H1 (cell line): ENCODE measurements at regions not wholly inside any gene's neighbourhood (a gene's known extent, or its start where the extent isn't known, plus 50 kb on each side); places are given as distances from the start of the nearest gene placed in this dataset.

Experiments used
- ATF2 ChIP-seq: IDR thresholded peaks from 2 replicates; pipeline ENCODE4 v1.6.1; 2012; ENCODE audit warnings: low read length, inconsistent platforms
- BACH1 ChIP-seq: IDR thresholded peaks from 2 replicates; pipeline ENCODE4 v1.6.1; 2012; ENCODE audit warnings: low read length, improper control_type of control experiment
- CEBPB ChIP-seq: IDR thresholded peaks from 2 replicates; pipeline ENCODE4 v1.6.1; 2012; ENCODE audit warnings: low read depth, low read length
- CHD1 ChIP-seq: IDR thresholded peaks from 2 replicates; pipeline ENCODE4 v1.6.1; 2012; ENCODE audit warnings: low read depth, low read length, improper control_type of control experiment
- CHD2 ChIP-seq: IDR thresholded peaks from 2 replicates; pipeline ENCODE4 v1.6.1; 2012; ENCODE audit warnings: low read length, improper control_type of control experiment
- E2F6 ChIP-seq: IDR thresholded peaks from 2 replicates; pipeline ENCODE4 v1.6.1; 2012; ENCODE audit warnings: inconsistent platforms
- KDM1A ChIP-seq: fragments of 200-600, 300-600 bp; sonication (generic); IDR thresholded peaks from 2 replicates; pipeline ENCODE4 v1.7.1; 2016; ENCODE audit warnings: mild to moderate bottlenecking, low read length, borderline replicate concordance
- NRF1 ChIP-seq: IDR thresholded peaks from 2 replicates; pipeline ENCODE4 v1.6.1; 2011; ENCODE audit warnings: mild to moderate bottlenecking, low read depth, low read length, improper control_type of control experiment
- PHF8 ChIP-seq: fragments of 200-600 bp; sonication (generic); conservative IDR thresholded peaks from 2 replicates; pipeline ENCODE4 v1.7.1; 2012; ENCODE audit warnings: low read depth, mild to moderate bottlenecking, inconsistent platforms, low read length, moderate library complexity
- POU5F1 ChIP-seq: IDR thresholded peaks from 2 replicates; pipeline ENCODE4 v1.6.1; 2011; ENCODE audit warnings: low read depth, mild to moderate bottlenecking, low read length, moderate library complexity
- SIN3A ChIP-seq, 2 experiments: IDR thresholded peaks in 1 of 2; conservative IDR thresholded peaks in 1 of 2; 2 replicates each; pipeline ENCODE4 v1.6.1; 2011 to 2012; ENCODE audit warnings: low read length in 2 of 2, improper control_type of control experiment in 1 of 2, low read depth in 1 of 2, mild to moderate bottlenecking in 1 of 2
- SIRT6 ChIP-seq: IDR thresholded peaks from one replicate; pipeline ENCODE4 v1.7.1; 2012; ENCODE audit warnings: low read length, inconsistent platforms
- SP1 ChIP-seq: IDR thresholded peaks from 2 replicates; pipeline ENCODE4 v1.6.1; 2011; ENCODE audit warnings: low read depth, low read length
- SP2 ChIP-seq: IDR thresholded peaks from 2 replicates; pipeline ENCODE4 v1.6.1; 2012; ENCODE audit warnings: mild to moderate bottlenecking, low read length, inconsistent platforms
- TCF12 ChIP-seq: IDR thresholded peaks from 2 replicates; pipeline ENCODE4 v1.6.1; 2011; ENCODE audit warnings: low read depth, mild to moderate bottlenecking, low read length
- YY1 ChIP-seq: IDR thresholded peaks from 2 replicates; pipeline ENCODE4 v1.6.1; 2011; ENCODE audit warnings: low read depth, mild to moderate bottlenecking, low read length

- no peak for TF ChIP-seq ATF2
- TF ChIP-seq BACH1, result no peak
- TF ChIP-seq E2F6, result no peak
- no peak for TF ChIP-seq CEBPB
- no peak for TF ChIP-seq CHD2
- no peak for TF ChIP-seq SP1
- no peak for TF ChIP-seq PHF8
- no peak for TF ChIP-seq TCF12
- no peak for TF ChIP-seq KDM1A
- no peak for TF ChIP-seq YY1
- no peak for TF ChIP-seq SIN3A (conservative IDR thresholded peaks at IDR 0.05 in 1 of 2, IDR thresholded peaks at IDR 0.05 in 1 of 2; ENCODE audit: low read depth in 1 of 2, low read length in 2 of 2)
- no peak for TF ChIP-seq CHD1
- TF ChIP-seq POU5F1, result no peak
- TF ChIP-seq SIRT6, result no peak
- no peak for TF ChIP-seq SP2
- no peak for TF ChIP-seq NRF1
Measured at GRCh38 chr5:53323511-53323910, 156.9 kb upstream of the FST start (continued).
